WTC11 (cell line): ENCODE measurements at regions not wholly inside any gene's neighbourhood (a gene's known extent, or its start where the extent isn't known, plus 50 kb on each side); places are given as distances from the start of the nearest gene placed in this dataset.

Experiments
- FOXJ3 ChIP-seq: sonication (generic); formaldehyde crosslinking; IDR thresholded peaks from 2 replicates; pipeline ENCODE4 v1.9.0; 2021; ENCODE audit warnings: missing genetic modification reagents, mild to moderate bottlenecking, borderline replicate concordance
- GABPB1 ChIP-seq: sonication (generic); formaldehyde crosslinking; IDR thresholded peaks from 2 replicates; pipeline ENCODE4 v1.8.1; 2023; ENCODE audit warnings: mild to moderate bottlenecking, missing genetic modification reagents
- KAT7 ChIP-seq: sonication (generic); formaldehyde crosslinking; IDR thresholded peaks from 2 replicates; pipeline ENCODE4 v1.8.1; 2023; ENCODE audit warnings: missing genetic modification reagents, mild to moderate bottlenecking, borderline replicate concordance
- ZNF121 ChIP-seq: sonication (generic); formaldehyde crosslinking; IDR thresholded peaks from 2 replicates; pipeline ENCODE4 v1.8.0; 2023; ENCODE audit warnings: missing genetic modification reagents
- TF ChIP-seq, protein P1 (sequence below): sonication (generic); formaldehyde crosslinking; IDR thresholded peaks from 2 replicates; pipeline ENCODE4 v1.8.0; 2022; ENCODE audit warnings: mild to moderate bottlenecking, missing genetic modification reagents
- TF ChIP-seq, protein P2 (sequence below): sonication (generic); formaldehyde crosslinking; IDR thresholded peaks from 2 replicates; pipeline ENCODE4 v1.8.0; 2023; ENCODE audit warnings: missing genetic modification reagents, mild to moderate bottlenecking, borderline replicate concordance
- TF ChIP-seq, protein P3 (sequence below): fragments of 200-600 bp; IDR thresholded peaks from 2 replicates; pipeline ENCODE4 v1.8.0; 2022; ENCODE audit warnings: antibody characterized with exemption
- TF ChIP-seq, protein P4 (sequence below): sonication (generic); formaldehyde crosslinking; IDR thresholded peaks from 2 replicates; pipeline ENCODE4 v1.8.1; 2022; ENCODE audit warnings: mild to moderate bottlenecking, moderate library complexity, missing genetic modification reagents

GRCh38 chr18:25650201-25650941 lies 298.4 kb upstream of the ZNF521 start:
- TF ChIP-seq FOXJ3 (CRISPR knock-in tag) = no peak
- TF ChIP-seq, protein P1, sequence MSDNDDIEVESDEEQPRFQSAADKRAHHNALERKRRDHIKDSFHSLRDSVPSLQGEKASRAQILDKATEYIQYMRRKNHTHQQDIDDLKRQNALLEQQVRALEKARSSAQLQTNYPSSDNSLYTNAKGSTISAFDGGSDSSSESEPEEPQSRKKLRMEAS (CRISPR knock-in tag) = no peak
- TF ChIP-seq ZNF121 = no peak
- TF ChIP-seq, protein P2, sequence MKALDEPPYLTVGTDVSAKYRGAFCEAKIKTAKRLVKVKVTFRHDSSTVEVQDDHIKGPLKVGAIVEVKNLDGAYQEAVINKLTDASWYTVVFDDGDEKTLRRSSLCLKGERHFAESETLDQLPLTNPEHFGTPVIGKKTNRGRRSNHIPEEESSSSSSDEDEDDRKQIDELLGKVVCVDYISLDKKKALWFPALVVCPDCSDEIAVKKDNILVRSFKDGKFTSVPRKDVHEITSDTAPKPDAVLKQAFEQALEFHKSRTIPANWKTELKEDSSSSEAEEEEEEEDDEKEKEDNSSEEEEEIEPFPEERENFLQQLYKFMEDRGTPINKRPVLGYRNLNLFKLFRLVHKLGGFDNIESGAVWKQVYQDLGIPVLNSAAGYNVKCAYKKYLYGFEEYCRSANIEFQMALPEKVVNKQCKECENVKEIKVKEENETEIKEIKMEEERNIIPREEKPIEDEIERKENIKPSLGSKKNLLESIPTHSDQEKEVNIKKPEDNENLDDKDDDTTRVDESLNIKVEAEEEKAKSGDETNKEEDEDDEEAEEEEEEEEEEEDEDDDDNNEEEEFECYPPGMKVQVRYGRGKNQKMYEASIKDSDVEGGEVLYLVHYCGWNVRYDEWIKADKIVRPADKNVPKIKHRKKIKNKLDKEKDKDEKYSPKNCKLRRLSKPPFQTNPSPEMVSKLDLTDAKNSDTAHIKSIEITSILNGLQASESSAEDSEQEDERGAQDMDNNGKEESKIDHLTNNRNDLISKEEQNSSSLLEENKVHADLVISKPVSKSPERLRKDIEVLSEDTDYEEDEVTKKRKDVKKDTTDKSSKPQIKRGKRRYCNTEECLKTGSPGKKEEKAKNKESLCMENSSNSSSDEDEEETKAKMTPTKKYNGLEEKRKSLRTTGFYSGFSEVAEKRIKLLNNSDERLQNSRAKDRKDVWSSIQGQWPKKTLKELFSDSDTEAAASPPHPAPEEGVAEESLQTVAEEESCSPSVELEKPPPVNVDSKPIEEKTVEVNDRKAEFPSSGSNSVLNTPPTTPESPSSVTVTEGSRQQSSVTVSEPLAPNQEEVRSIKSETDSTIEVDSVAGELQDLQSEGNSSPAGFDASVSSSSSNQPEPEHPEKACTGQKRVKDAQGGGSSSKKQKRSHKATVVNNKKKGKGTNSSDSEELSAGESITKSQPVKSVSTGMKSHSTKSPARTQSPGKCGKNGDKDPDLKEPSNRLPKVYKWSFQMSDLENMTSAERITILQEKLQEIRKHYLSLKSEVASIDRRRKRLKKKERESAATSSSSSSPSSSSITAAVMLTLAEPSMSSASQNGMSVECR = no peak
- TF ChIP-seq, protein P3, sequence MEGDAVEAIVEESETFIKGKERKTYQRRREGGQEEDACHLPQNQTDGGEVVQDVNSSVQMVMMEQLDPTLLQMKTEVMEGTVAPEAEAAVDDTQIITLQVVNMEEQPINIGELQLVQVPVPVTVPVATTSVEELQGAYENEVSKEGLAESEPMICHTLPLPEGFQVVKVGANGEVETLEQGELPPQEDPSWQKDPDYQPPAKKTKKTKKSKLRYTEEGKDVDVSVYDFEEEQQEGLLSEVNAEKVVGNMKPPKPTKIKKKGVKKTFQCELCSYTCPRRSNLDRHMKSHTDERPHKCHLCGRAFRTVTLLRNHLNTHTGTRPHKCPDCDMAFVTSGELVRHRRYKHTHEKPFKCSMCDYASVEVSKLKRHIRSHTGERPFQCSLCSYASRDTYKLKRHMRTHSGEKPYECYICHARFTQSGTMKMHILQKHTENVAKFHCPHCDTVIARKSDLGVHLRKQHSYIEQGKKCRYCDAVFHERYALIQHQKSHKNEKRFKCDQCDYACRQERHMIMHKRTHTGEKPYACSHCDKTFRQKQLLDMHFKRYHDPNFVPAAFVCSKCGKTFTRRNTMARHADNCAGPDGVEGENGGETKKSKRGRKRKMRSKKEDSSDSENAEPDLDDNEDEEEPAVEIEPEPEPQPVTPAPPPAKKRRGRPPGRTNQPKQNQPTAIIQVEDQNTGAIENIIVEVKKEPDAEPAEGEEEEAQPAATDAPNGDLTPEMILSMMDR = no peak
- TF ChIP-seq KAT7 (CRISPR knock-in tag) = no peak
- no peak for TF ChIP-seq GABPB1
- TF ChIP-seq, protein P4, sequence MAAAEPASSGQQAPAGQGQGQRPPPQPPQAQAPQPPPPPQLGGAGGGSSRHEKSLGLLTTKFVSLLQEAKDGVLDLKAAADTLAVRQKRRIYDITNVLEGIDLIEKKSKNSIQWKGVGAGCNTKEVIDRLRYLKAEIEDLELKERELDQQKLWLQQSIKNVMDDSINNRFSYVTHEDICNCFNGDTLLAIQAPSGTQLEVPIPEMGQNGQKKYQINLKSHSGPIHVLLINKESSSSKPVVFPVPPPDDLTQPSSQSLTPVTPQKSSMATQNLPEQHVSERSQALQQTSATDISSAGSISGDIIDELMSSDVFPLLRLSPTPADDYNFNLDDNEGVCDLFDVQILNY = no peak
